Hepatocyte (in vitro differentiated cells): ENCODE measurements at regions not wholly inside any gene's neighbourhood (a gene's known extent, or its start where the extent isn't known, plus 50 kb on each side); places are given as distances from the start of the nearest gene placed in this dataset.
A peak's percentile ranks its signal among the peaks of the same experiment; 100 is the strongest.

Source experiments
- DNase-seq: peaks from one replicate; pipeline ENCODE4 v3.0.0-alpha.2; 2016; ENCODE audit warnings: low spot score
- H2AFZ ChIP-seq: fragments of 200-600 bp; sonication (generic); 2 replicates; pipeline ENCODE4 v1.6.0; 2016; ENCODE audit warnings: antibody characterized with exemption, mild to moderate bottlenecking
- H3K27ac ChIP-seq: fragments of 200-600 bp; sonication (generic); 2 replicates; pipeline ENCODE4 v1.5.1; 2016; ENCODE audit warnings: mild to moderate bottlenecking
- H3K27me3 ChIP-seq: fragments of 200-600 bp; sonication (generic); 2 replicates; pipeline ENCODE4 v1.6.1; 2016
- H3K36me3 ChIP-seq: fragments of 200-600 bp; sonication (generic); replicated peaks from 2 replicates; pipeline ENCODE4 v1.5.1; 2016; ENCODE audit warnings: low read depth; ENCODE audit not compliant: insufficient read depth
- H3K4me1 ChIP-seq: fragments of 200-600 bp; sonication (generic); 2 replicates; pipeline ENCODE4 v1.5.1; 2016; ENCODE audit warnings: mild to moderate bottlenecking, moderate library complexity; ENCODE audit not compliant: insufficient read depth
- H3K4me2 ChIP-seq: fragments of 200-600 bp; sonication (generic); 2 replicates; pipeline ENCODE4 v1.6.0; 2016
- H3K4me3 ChIP-seq: fragments of 200-600 bp; sonication (generic); 2 replicates; pipeline ENCODE4 v1.5.1; 2016; ENCODE audit warnings: mild to moderate bottlenecking
- H3K79me2 ChIP-seq: fragments of 200-600 bp; sonication (generic); 2 replicates; pipeline ENCODE4 v1.6.0; 2017; ENCODE audit warnings: mild to moderate bottlenecking
- H3K9me2 ChIP-seq: fragments of 200-600 bp; sonication (generic); replicated peaks from 2 replicates; pipeline ENCODE4 v1.6.0; 2017; ENCODE audit warnings: mild to moderate bottlenecking; ENCODE audit not compliant: insufficient read depth
- H3K9me3 ChIP-seq: fragments of 200-600 bp; sonication (generic); 2 replicates; pipeline ENCODE4 v1.5.1; 2016; ENCODE audit warnings: low read depth, mild to moderate bottlenecking
- H4K20me1 ChIP-seq: fragments of 200-600 bp; sonication (generic); 2 replicates; pipeline ENCODE4 v1.6.0; 2016; ENCODE audit warnings: mild to moderate bottlenecking; ENCODE audit not compliant: insufficient read depth, poor library complexity, severe bottlenecking
- CTCF ChIP-seq: fragments of 200-600 bp; sonication (generic); IDR thresholded peaks from 2 replicates; pipeline ENCODE4 v1.5.1; 2016; ENCODE audit warnings: antibody characterized with exemption, mild to moderate bottlenecking; ENCODE audit not compliant: poor library complexity
- EZH2 ChIP-seq: fragments of 200-600 bp; sonication (generic); IDR thresholded peaks from 2 replicates; pipeline ENCODE4 v1.6.1; 2016; ENCODE audit warnings: antibody characterized with exemption, mild to moderate bottlenecking, borderline replicate concordance
- EZH2phosphoT487 ChIP-seq: fragments of 200-600 bp; sonication (generic); IDR thresholded peaks from one replicate; pipeline ENCODE4 v1.6.1; 2018; ENCODE audit warnings: antibody characterized with exemption, mild to moderate bottlenecking, low read depth, moderate library complexity; ENCODE audit not compliant: unreplicated experiment, severe bottlenecking
- WGBS: methylation state at CpG from one replicate; pipeline ENCODE4 v1.1.6; 2016; ENCODE audit warnings: low lambda C conversion rate; ENCODE audit errors: missing lambda C conversion rate; 5-methylcytosine and 5-hydroxymethylcytosine counted together

- H3K9me3 ChIP-seq = no peaks in the 10 kb centered on the region
- no peaks in the 10 kb centered on the region for H3K4me1 ChIP-seq
- no peak overlapping the region for H3K27ac ChIP-seq
- no peaks in the 10 kb centered on the region for H3K27me3 ChIP-seq
- H3K79me2 ChIP-seq = no peaks in the 10 kb centered on the region
- H2AFZ ChIP-seq = no peak overlapping the region
- DNase-seq = no peak
- no peaks in the 10 kb centered on the region for H3K36me3 ChIP-seq
- no peak overlapping the region for H3K4me3 ChIP-seq
- TF ChIP-seq EZH2 = no peak
- no peak for TF ChIP-seq EZH2phosphoT487
- TF ChIP-seq CTCF = no peak
- no peak overlapping the region for H3K4me2 ChIP-seq
- no peaks in the 10 kb centered on the region for H4K20me1 ChIP-seq
- H3K9me2 ChIP-seq = no peaks in the 10 kb centered on the region
These were observed 55.5 kb downstream of the GSPT2 start for GRCh38 chrX:51798701-51799100.

- no peaks in the 10 kb centered on the region for H3K4me1 ChIP-seq
- H3K27me3 ChIP-seq = no peaks in the 10 kb centered on the region
- no peaks in the 10 kb centered on the region for H3K9me3 ChIP-seq
- H3K79me2 ChIP-seq = peaks cover 38% of the 10 kb centered on the region
- 31% methylated on average over 26 of the region's 26 CpGs for WGBS
- no peaks in the 10 kb centered on the region for H4K20me1 ChIP-seq
- H3K4me3 ChIP-seq = peak overlapping the region; percentile 26
- no peaks in the 10 kb centered on the region for H3K36me3 ChIP-seq
- DNase-seq = peak; percentile 71
- H2AFZ ChIP-seq = peak overlapping the region; percentile 63
- TF ChIP-seq EZH2 = no peak
- TF ChIP-seq CTCF = peak; percentile 22
- TF ChIP-seq EZH2phosphoT487 = no peak
- no peaks in the 10 kb centered on the region for H3K9me2 ChIP-seq
- peak overlapping the region; percentile 64 for H3K4me2 ChIP-seq
- peak overlapping the region; percentile 92 for H3K27ac ChIP-seq
These were observed 59.9 kb downstream of the GSPT2 start for GRCh38 chrX:51802917-51803688.

GRCh38 chrX:51803833-51804232 is 60.6 kb downstream of the GSPT2 start:
- DNase-seq = no peak
- Histone ChIP-seq H3K27ac (peak overlapping the region; percentile 92), H3K4me2 (peak overlapping the region; percentile 64), H3K27me3 (no peaks in the 10 kb centered on the region), H2AFZ (no peak overlapping the region), H3K9me2 (no peaks in the 10 kb centered on the region), H3K4me1 (no peaks in the 10 kb centered on the region), H4K20me1 (no peaks in the 10 kb centered on the region), H3K36me3 (no peaks in the 10 kb centered on the region), H3K4me3 (peak overlapping the region; percentile 26), H3K9me3 (no peaks in the 10 kb centered on the region), H3K79me2 (peaks cover 45% of the 10 kb centered on the region)
- WGBS = 53% methylated on average over 3 of the region's 3 CpGs
- TF ChIP-seq EZH2 (no peak), CTCF (no peak), EZH2phosphoT487 (no peak)

- H3K79me2 ChIP-seq = peaks cover 54% of the 10 kb centered on the region
- no peaks in the 10 kb centered on the region for H3K36me3 ChIP-seq
- H4K20me1 ChIP-seq = no peaks in the 10 kb centered on the region
- TF ChIP-seq EZH2 (no peak), CTCF (no peak), EZH2phosphoT487 (no peak)
- H2AFZ ChIP-seq = no peak overlapping the region
- no peak overlapping the region for H3K27ac ChIP-seq
- H3K9me3 ChIP-seq = no peaks in the 10 kb centered on the region
- no peaks in the 10 kb centered on the region for H3K9me2 ChIP-seq
- H3K4me1 ChIP-seq = no peaks in the 10 kb centered on the region
- DNase-seq = no peak
- WGBS = 74% methylated on average over 5 of the region's 5 CpGs
- H3K4me3 ChIP-seq = no peak overlapping the region
- H3K4me2 ChIP-seq = peak overlapping the region; percentile 64
- no peaks in the 10 kb centered on the region for H3K27me3 ChIP-seq
These were observed 61.5 kb downstream of the GSPT2 start for GRCh38 chrX:51804741-51805140.
